HepG2 (cell line): ENCODE measurements at regions not wholly inside any gene's neighbourhood (a gene's known extent, or its start where the extent isn't known, plus 50 kb on each side); places are given as distances from the start of the nearest gene placed in this dataset.

Experiments used
- CTCF ChIP-seq: sonication (generic); formaldehyde crosslinking; IDR thresholded peaks from 2 replicates; pipeline ENCODE4 v1.5.0; 2020; ENCODE audit warnings: mild to moderate bottlenecking, missing genetic modification reagents, moderate library complexity
- JUNB ChIP-seq: sonication (generic); formaldehyde crosslinking; IDR thresholded peaks from 2 replicates; pipeline ENCODE4 v1.8.0; 2022; ENCODE audit warnings: missing genetic modification reagents, mild to moderate bottlenecking, borderline replicate concordance
- MAFF ChIP-seq: IDR thresholded peaks from 2 replicates; pipeline ENCODE4 v1.6.1; 2011; ENCODE audit warnings: low read depth, low read length, improper control_type of control experiment
- MAX ChIP-seq: IDR thresholded peaks from 2 replicates; pipeline ENCODE4 v1.6.1; 2012; ENCODE audit warnings: inconsistent platforms
- PBX3 ChIP-seq: sonication (generic); formaldehyde crosslinking; IDR thresholded peaks from 2 replicates; pipeline ENCODE4 v1.8.1; 2023; ENCODE audit warnings: missing genetic modification reagents, inconsistent platforms, borderline replicate concordance
- PHF21A ChIP-seq: sonication (generic); formaldehyde crosslinking; IDR thresholded peaks from 2 replicates; pipeline ENCODE4 v1.5.0; 2020; ENCODE audit warnings: mild to moderate bottlenecking, missing genetic modification reagents
- POLR2A ChIP-seq, 2 experiments: IDR thresholded peaks; 2 replicates each; pipeline ENCODE4 v1.6.1; 2011; ENCODE audit warnings: low read depth in 2 of 2, low read length in 2 of 2, mild to moderate bottlenecking in 1 of 2, moderate library complexity in 1 of 2; ENCODE audit not compliant: insufficient read depth in 1 of 2
- POLR2AphosphoS5 ChIP-seq: IDR thresholded peaks from 2 replicates; pipeline ENCODE4 v1.6.1; 2012; ENCODE audit warnings: low read depth, low read length
- RFX5 ChIP-seq: IDR thresholded peaks from 2 replicates; pipeline ENCODE4 v1.6.1; 2011; ENCODE audit warnings: low read depth, low read length, improper control_type of control experiment
- SMC3 ChIP-seq: IDR thresholded peaks from 2 replicates; pipeline ENCODE4 v1.6.1; 2011; ENCODE audit warnings: low read length, improper control_type of control experiment
- STAG1 ChIP-seq: sonication (generic); formaldehyde crosslinking; IDR thresholded peaks from 2 replicates; pipeline ENCODE4 v1.4.0; 2020; ENCODE audit warnings: missing genetic modification reagents
- TCF12 ChIP-seq, 2 experiments: fragments of 450-650 bp in 1 of 2; sonication (generic) in 1 of 2; formaldehyde crosslinking in 1 of 2; IDR thresholded peaks; 2 replicates each; pipeline versions ENCODE4 v1.6.1 to v1.8.0; 2017 to 2022; ENCODE audit warnings: antibody characterized with exemption in 1 of 2, mild to moderate bottlenecking in 1 of 2, missing genetic modification reagents in 1 of 2, moderate library complexity in 1 of 2
- ZNF431 ChIP-seq: sonication (generic); formaldehyde crosslinking; IDR thresholded peaks from 2 replicates; pipeline ENCODE4 v1.9.0; 2022; ENCODE audit warnings: missing genetic modification reagents, low read depth, mild to moderate bottlenecking, borderline replicate concordance

GRCh38 chr18:41681138-41681880, 273.7 kb upstream of the PIK3C3 start:
- TF ChIP-seq POLR2AphosphoS5 (no peak), ZNF431 (CRISPR knock-in tag) (no peak), CTCF (CRISPR knock-in tag) (no peak), RFX5 (no peak), POLR2A (IDR thresholded peaks at IDR 0.05; ENCODE audit: insufficient read depth in 1 of 2, low read depth in 2 of 2, low read length in 2 of 2) (no peak), PBX3 (CRISPR knock-in tag) (no peak), MAX (no peak), MAFF (no peak), PHF21A (CRISPR knock-in tag) (no peak), TCF12 (IDR thresholded peaks at IDR 0.05) (no peak), TCF12 (CRISPR knock-in tag; IDR thresholded peaks at IDR 0.05) (no peak), SMC3 (no peak), JUNB (CRISPR knock-in tag) (no peak), STAG1 (CRISPR knock-in tag) (no peak)
